Suppressor macrophage treated with lipopolysaccharide for 1 hour (primary cell): ENCODE measurements at regions not wholly inside any gene's neighbourhood (a gene's known extent, or its start where the extent isn't known, plus 50 kb on each side); places are given as distances from the start of the nearest gene placed in this dataset.
"Not testable (repeated sequence)": the region's sequence is repeated elsewhere in the genome, so short reads cannot be mapped to it uniquely, and the experiment has no call there.

Experiments
- DNase-seq, 3 donors: peaks; one replicate each; pipeline ENCODE4 v3.0.0-alpha.2; 2020 to 2022

DNA sequence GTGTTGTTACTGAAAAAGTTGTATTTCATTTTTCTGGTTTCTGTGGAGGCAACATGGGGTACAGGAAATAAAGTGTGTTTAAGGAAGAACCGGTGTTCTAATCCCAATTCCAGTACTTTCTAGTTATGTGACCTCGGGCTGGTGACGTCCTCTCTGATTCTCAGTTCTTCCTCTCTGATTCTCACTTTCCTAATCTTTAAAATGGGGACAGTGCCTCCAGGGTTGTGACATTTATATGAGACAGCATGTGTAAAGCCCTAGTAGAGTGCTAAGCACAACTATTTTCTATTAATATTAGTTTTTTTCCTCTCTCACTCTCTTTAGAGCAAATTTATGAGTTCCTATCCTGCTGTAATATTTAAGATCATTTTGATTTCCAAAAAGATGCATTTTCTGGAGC lies 50.9 kb upstream of the PTPDC1 start:
- no peak for DNase-seq

DNA sequence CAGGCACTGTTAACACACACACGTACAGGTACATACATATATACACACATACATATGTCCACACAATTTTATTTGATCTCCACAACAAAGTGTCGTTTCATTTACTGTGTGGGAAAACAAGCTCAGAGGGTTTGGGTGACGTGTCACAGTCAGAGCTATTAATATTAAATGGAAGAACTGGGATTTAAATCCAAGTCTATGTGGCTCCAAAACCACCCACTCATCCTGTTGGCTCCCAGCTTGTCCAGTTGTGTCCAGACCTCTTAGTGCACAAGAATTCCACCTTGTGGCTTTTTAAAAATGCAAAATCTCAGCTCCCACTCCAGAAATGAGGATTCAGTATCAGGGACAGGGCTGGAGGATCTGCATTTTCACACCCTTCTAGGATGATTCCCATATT lies 52.3 kb upstream of the PTPDC1 start:
- no peak for DNase-seq

DNA sequence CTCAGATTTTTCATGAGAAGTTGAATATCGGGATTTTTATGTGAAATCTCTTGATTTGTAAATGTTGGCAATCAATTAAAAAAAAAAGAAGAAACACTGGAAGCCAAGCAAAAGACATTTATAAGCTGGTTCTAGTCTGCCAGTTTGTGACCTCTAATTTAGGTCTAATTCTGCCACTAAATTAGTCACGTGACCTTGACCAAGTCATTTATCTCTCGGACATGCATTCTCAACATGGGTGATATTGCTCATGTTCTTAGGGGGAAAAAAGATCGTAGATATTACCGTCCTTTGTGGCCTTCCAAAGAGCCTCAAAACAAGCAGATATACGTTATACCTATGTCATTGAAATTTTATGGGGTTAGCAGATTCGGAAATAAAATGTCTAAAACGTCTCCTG lies 52.9 kb upstream of the PTPDC1 start:
- DNase-seq: peak in 1 of 3 donors; percentile 5

DNA sequence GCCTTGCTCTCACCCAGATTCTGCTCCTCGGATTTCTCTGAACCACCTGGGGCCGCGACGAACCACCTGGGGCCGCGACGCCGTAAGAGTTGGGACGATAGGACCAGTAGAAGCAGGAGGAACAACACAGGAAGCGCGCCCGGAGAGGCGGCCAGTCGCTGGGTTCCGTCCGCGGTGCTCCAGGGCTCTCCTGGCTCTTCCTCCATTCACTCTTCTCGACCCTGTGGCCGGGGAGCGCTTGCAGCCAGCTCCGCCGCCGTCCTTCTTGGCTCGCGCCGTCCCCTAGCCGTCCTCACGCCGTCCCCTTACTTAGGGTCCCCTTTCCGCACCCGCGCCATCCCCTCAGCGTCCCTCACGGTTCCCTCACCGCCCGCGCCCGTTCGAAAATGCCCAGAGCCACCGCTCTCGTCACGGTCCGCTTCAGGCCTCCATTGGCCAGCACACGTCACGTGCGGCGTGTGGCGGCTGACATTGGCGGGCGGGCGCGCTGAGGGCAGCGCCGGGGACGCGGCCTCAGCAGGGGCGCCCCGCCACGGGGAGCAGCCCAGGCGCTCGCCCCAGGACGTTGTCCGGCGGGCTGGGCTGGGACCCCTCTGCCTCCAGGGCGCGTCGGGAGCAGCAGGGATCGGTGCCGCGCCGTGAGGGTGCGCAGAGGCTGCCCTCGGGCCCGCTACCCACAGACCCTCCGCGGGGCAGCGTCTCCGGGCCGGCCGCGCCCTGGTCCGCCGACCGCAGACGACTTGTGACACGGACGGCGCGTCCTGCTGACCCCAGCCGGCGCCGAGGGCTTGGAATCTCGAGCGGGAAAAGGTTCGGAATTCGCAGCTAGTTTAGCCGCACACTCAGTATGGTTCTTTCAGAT lies 53.7 kb upstream of the PTPDC1 start:
- peak; percentile 90 to 95 (median 94) for DNase-seq

DNA sequence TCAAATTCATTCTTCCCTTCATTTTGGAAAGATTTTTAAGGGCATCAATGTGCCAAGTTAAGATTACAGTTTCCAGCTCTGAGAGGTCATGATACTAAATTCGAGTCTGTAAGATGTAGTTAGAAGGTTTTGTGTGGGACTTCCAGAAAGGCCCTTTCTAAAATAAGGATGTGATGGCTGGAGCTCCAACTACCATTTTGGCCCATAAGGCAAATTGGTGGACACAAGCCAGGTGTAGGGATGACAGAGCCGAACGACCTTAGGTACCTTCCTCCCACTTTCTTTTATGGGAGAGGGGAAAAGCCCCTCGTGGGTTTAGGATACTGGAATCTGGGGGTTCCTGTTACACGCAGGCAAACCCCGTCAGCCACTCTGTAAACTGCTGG lies 54.3 kb upstream of the PTPDC1 start:
- no peak for DNase-seq

DNA sequence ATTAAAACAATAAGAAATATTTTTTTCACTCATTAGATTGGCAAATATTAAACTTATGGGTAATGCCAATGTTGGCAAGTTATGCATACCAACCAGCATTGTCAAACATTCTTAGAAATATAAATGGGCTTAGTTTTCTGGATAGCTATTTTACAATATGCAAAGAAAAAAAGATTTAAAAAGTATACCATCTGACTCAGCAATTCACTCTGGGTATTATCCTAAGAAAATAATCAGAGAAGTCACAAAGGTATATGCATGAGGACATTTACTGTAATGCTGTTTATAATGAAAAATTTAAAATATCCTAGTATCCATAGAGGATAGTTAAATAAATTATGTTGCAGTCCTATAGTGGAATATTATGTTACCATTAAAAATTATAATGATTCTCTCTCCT lies 57.4 kb upstream of the PTPDC1 start:
- no peak for DNase-seq

DNA sequence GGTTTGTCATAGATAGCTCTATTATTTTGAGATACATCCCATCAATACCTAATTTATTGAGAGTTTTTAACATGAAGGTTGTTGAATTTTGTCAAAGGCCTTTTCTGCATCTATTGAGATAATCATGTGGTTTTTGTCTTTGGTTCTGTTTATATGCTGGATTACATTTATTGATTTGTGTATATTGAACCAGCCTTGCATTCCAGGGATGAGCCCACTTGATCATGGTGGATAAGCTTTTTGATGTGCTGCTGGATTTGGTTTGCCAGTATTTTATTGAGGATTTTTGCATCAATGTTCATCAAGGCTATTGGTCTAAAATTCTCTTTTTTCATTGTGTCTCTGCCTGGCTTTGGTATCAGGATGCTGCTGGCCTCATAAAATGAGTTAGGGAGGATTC lies 61.8 kb upstream of the PTPDC1 start:
- DNase-seq: not testable (repeated sequence)

DNA sequence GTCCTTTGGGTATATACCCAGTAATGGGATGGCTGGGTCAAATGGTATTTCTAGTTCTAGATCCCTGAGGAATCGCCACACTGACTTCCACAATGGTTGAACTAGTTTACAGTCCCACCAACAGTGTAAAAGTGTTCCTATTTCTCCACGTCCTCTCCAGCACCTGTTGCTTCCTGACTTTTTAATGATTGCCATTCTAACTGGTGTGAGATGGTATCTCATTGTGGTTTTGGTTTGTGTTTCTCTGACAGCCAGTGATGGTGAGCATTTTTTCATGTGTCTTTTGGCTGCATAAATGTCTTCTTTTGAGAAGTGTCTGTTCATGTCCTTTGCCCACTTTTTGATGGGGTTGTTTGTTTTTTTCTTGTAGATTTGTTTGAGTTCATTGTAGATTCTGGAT lies 63.4 kb upstream of the PTPDC1 start:
- DNase-seq: not testable (repeated sequence)

DNA sequence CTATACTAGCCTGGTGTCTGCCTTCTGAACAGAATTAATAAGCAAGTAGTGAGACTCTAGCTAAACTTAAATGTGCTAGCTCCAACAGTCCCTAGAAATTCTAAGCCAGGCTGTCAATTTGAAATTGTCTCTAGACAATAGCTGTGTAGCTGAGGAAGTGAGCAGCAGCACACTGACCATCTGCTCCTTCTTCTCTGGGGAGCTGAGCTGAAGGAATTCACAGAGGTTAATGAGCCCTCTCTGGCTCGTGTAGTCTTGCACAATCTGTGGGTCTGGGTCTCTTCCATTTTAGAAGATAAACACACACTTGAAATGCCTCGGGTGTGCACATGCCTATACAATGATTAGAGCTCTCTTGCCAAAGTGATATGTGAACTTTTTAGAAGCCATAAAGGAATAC lies 63.5 kb upstream of the BARX1 start:
- DNase-seq: no peak

DNA sequence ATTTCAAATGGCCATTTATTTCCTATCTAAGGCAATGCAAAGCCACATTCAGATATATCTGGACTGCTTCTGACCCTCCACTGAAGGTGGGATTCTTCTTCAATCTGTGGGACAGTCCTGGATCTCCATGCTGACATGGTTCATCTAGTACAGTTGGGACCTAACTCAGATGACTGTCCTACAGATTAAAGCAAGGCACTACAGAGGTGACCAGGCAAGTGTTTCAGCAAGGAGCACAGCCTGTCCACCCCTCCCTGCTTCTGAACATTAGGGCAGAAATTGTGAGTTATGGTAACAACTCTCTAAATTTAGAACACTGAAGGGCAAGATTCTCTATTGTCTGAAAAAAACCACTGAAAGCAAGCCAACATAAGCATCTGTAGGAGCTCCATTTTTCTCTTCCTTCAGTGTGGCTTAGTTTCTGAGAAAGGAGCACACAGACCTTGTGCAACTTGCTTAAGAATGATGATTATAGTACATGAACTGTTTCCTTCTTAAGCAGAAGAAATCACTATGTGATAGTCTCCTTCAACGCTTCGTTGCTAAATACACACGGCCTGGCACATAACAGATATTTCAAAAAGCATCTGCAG lies 62.9 kb upstream of the BARX1 start:
- DNase-seq: no peak

DNA sequence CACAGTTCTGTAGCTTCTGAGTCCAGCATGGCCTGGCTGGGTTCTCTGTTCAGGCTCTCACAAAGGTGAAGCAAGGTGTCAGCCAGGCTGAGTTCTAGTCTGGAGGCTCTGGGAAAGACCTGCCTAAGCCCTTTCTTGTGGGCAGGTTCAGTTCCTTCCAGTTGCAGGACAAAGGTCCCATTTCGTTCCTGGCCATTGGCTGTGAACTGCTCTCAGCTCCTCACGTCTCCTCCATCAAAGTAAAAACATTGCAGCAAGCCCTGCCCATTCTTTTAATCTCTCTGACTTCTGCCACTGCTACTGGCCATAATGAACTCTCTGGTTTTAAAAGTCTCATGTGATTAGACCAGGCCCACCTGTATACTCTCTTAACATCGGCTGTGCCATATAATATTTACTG lies 61.6 kb upstream of the BARX1 start:
- DNase-seq: no peak

DNA sequence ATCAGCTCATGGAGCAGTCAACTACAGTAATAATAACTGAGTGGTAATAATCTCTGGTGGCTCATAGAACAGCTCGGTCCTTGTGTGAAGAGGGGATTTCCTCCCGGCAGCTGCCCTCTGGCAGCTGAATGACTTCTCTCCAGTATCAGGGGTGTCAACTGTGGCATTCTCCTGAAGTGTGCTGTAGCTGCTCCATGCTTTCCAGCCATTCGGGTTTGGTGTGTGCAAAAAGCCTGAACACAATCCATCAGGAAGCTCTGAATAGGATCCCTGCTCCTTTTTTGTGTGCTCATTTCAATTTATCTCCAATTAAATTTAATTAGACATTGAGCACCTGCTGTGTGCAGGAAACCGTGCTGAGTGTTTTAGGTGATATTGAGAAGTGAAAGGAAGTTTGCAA lies 59.8 kb upstream of the BARX1 start:
- DNase-seq: no peak

DNA sequence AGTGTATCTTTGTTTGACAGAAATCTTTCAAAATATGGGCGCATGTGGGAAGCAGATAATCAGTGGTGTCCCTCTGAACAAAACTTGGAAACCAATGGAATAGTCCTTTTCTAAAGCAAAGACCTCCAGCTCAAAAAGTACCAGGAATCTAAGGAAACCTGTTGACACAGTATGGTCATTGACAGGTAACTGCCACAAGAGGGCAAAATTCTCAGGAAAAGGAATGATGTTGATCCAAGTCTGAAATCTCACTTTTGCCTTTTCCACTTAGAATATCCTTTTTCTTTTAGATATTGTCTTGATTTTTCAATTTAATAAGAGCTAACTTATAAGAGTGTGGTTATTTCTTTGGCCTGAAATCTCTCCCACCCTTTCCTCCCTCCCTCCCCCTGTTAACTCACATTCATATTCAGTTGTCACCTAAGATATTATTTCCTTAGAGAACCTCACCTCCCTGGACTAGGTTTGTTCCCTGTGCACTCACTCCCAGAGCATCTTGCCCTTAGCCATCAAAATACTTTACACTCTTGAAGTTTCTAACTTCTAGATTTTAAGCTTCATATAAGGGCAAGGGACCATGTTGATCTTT lies 59.0 kb upstream of the BARX1 start:
- DNase-seq: peak; percentile 28 to 52 (median 50)

DNA sequence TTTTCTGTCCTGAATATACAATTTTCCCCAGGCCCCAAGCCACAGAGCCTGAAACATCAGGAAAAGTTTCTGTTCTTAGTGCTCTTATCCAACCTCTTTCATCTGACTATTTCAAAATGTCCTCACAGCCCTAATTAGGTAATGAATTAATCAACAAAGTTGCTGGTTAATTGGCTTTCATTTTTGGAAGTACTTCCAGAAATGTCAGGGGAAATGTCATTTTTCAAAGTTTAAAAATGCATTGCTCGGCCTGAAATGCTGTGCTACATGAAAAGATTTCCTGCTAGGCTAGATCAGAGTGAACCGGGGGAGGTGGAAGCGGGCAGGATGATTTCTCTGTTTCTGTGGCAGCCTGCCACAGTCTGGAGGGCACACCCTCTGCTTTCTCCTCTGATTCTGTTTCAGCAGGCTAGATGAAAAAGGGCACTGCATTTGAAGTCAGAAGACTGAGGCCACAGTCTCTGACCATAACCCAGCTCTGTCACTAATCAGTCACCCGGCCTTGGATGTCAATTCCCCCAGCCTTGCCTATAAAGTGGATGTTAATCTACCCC lies 55.9 kb upstream of the BARX1 start:
- DNase-seq: no peak

DNA sequence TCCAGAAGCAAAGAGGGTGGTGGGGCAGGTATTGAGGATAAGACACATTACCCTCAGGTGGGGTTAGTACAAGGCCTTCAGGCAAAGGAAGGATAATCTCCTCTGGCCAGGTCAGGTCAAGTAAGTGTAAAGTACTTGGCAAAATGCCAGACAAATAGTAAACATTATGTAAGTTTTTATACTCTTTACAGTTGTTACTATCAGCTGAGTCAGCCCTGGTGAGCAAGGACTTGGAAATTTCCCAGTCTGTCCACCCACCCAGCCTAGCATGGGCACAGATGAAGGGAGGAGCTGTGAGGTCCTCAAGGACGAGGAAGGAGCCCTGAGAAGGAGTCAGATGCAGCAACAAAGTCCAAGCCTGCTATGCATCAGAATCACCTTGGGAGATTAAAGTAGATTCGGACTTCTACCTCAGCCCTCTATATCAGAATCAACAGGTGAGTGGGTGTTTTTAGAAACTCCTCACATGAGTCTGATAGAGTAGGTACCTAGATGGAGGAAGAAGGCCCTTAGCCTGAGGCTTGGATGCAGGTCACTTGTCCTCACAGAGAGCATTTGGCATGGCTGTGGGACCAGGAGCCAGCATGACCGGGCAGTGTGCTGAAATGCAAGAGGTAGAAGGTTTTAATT lies 50.2 kb upstream of the BARX1 start:
- DNase-seq: peak; percentile 44 to 56 (median 51)
